Activated B cell treated with CpG ODN at 0.5 μM for 24 hours (primary cell): ENCODE measurements at regions not wholly inside any gene's neighbourhood (a gene's known extent, or its start where the extent isn't known, plus 50 kb on each side); places are given as distances from the start of the nearest gene placed in this dataset.
"Not testable (repeated sequence)": the region's sequence is repeated elsewhere in the genome, so short reads cannot be mapped to it uniquely, and the experiment has no call there.

ENCODE experiments used
- ATAC-seq: fragments of 200-7000 bp; cut with Tn5 transposase; one replicate; pipeline ENCODE4 v1.10.0; 2021; ENCODE audit warnings: low read depth, mild to moderate bottlenecking, moderate library complexity
- CTCF ChIA-PET: fragments of 350-600 bp; sonication (Branson Sonifier 250); formaldehyde crosslinking; loops from one replicate; lab custom pipeline; 2021; ENCODE audit warnings: antibody characterized with exemption; lab: Charles Lee
- POLR2A ChIA-PET: fragments of 350-600 bp; sonication (Branson Sonifier 250); formaldehyde crosslinking; loops from one replicate; lab custom pipeline; 2021; ENCODE audit warnings: antibody characterized with exemption; lab: Charles Lee
- DNase-seq: peaks from one replicate; pipeline ENCODE4 v3.0.0; 2022
- H3K27ac Mint-ChIP-seq: one replicate; pipeline ENCODE4 v1.8.0; 2020; ENCODE audit warnings: mixed read lengths
- H3K27me3 Mint-ChIP-seq: one replicate; pipeline ENCODE4 v1.8.0; 2021; ENCODE audit warnings: mixed read lengths
- H3K36me3 Mint-ChIP-seq: one replicate; pipeline ENCODE4 v1.8.0; 2021; ENCODE audit warnings: low read depth, mixed read lengths
- H3K4me1 Mint-ChIP-seq: one replicate; pipeline ENCODE4 v1.8.0; 2021; ENCODE audit warnings: mixed read lengths
- H3K4me3 Mint-ChIP-seq: one replicate; pipeline ENCODE4 v1.8.0; 2020; ENCODE audit warnings: mild to moderate bottlenecking, mixed read lengths
- H3K9me3 Mint-ChIP-seq: one replicate; pipeline ENCODE4 v1.8.0; 2020; ENCODE audit warnings: mixed read lengths
- CTCF ChIP-seq: fragments of 200-600 bp; IDR thresholded peaks from one replicate; pipeline ENCODE4 v1.8.0; 2022; ENCODE audit warnings: antibody characterized with exemption, mild to moderate bottlenecking
- intact Hi-C: fragments of 100-400 bp; cut with micrococcal nuclease; formaldehyde crosslinking; loops from one replicate; pipeline ENCODE4 v1.15.1; 2024

GRCh38 chr10:34058845-34059614, 724.6 kb upstream of the NRP1 start:
- Mint-ChIP-seq H3K27me3 (no peaks in the 10 kb centered on the region), H3K9me3 (peaks cover 7% of the 10 kb centered on the region), H3K27ac (no peak overlapping the region), H3K4me1 (no peaks in the 10 kb centered on the region), H3K4me3 (no peak overlapping the region), H3K36me3 (no peaks in the 10 kb centered on the region)
- no peak for DNase-seq
- POLR2A ChIA-PET, result no interaction called here
- ATAC-seq, result no peak
- no peak for TF ChIP-seq CTCF
- CTCF ChIA-PET, result no interaction called here
- intact Hi-C loops, result no loop called here

GRCh38 chr10:34055410-34055985, 721.0 kb upstream of the NRP1 start:
- intact Hi-C loops, H3K9me3 Mint-ChIP-seq, ATAC-seq, POLR2A ChIA-PET, H3K4me3 Mint-ChIP-seq, H3K27ac Mint-ChIP-seq, DNase-seq, H3K27me3 Mint-ChIP-seq, CTCF ChIA-PET, H3K36me3 Mint-ChIP-seq, H3K4me1 Mint-ChIP-seq: not testable (repeated sequence)

- DNase-seq (no peak), ATAC-seq (no peak)
- H3K4me1 Mint-ChIP-seq, result no peaks in the 10 kb centered on the region
- CTCF ChIA-PET, result no interaction called here
- peaks cover 8% of the 10 kb centered on the region for H3K9me3 Mint-ChIP-seq
- intact Hi-C loops, result no loop called here
- H3K27me3 Mint-ChIP-seq, result no peaks in the 10 kb centered on the region
- no peaks in the 10 kb centered on the region for H3K36me3 Mint-ChIP-seq
- no peak for TF ChIP-seq CTCF
- no peak overlapping the region for H3K4me3 Mint-ChIP-seq
- H3K27ac Mint-ChIP-seq, result no peak overlapping the region
- POLR2A ChIA-PET, result no interaction called here
These were observed 715.4 kb upstream of the NRP1 start for GRCh38 chr10:34049887-34050286.

- Mint-ChIP-seq H3K4me1 (no peaks in the 10 kb centered on the region), H3K36me3 (no peaks in the 10 kb centered on the region), H3K27ac (no peak overlapping the region), H3K27me3 (no peaks in the 10 kb centered on the region), H3K4me3 (no peak overlapping the region), H3K9me3 (peaks cover 8% of the 10 kb centered on the region)
- DNase-seq, result no peak
- TF ChIP-seq CTCF, result no peak
- CTCF ChIA-PET, result no interaction called here
- intact Hi-C loops, result no loop called here
- no peak for ATAC-seq
- POLR2A ChIA-PET, result no interaction called here
These were observed 715.0 kb upstream of the NRP1 start for GRCh38 chr10:34049469-34049868.

DNA sequence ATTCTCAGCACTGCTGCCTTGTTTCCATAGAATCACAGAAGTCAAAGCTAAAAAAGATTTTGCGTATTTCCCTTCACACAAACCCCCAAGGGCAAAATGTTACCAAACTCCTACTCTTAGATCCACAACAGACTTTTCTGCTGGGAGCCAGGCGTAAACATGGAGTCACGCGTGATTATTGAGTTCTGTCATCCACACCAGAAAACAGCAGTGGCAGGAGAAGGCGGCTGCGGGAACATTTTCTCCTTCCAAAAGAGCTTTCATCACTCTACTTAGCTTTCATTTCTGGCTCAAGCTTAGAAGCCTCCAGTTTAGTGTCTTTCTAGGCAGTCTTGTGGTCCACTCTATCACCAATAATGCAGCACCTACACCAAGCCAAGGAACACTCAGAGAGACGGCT, 712.9 kb upstream of the NRP1 start:
- ChIA-PET CTCF (no interaction called here), POLR2A (no interaction called here)
- intact Hi-C loops, result no loop called here
- DNase-seq, result no peak
- Mint-ChIP-seq H3K4me3 (no peak overlapping the region), H3K9me3 (peaks cover 8% of the 10 kb centered on the region), H3K36me3 (no peaks in the 10 kb centered on the region), H3K27ac (no peak overlapping the region), H3K27me3 (no peaks in the 10 kb centered on the region), H3K4me1 (no peaks in the 10 kb centered on the region)
- no peak for ATAC-seq
- TF ChIP-seq CTCF, result no peak
